GM19324 (cell line): ENCODE measurements at regions not wholly inside any gene's neighbourhood (a gene's known extent, or its start where the extent isn't known, plus 50 kb on each side); places are given as distances from the start of the nearest gene placed in this dataset.

Experiments used
- ATAC-seq: cut with Tn5 transposase; IDR thresholded peaks from one replicate; pipeline ENCODE4 v1.9.1; 2021; ENCODE audit warnings: mild to moderate bottlenecking, moderate library complexity; ENCODE audit not compliant: unreplicated experiment, low FRiP score

DNA sequence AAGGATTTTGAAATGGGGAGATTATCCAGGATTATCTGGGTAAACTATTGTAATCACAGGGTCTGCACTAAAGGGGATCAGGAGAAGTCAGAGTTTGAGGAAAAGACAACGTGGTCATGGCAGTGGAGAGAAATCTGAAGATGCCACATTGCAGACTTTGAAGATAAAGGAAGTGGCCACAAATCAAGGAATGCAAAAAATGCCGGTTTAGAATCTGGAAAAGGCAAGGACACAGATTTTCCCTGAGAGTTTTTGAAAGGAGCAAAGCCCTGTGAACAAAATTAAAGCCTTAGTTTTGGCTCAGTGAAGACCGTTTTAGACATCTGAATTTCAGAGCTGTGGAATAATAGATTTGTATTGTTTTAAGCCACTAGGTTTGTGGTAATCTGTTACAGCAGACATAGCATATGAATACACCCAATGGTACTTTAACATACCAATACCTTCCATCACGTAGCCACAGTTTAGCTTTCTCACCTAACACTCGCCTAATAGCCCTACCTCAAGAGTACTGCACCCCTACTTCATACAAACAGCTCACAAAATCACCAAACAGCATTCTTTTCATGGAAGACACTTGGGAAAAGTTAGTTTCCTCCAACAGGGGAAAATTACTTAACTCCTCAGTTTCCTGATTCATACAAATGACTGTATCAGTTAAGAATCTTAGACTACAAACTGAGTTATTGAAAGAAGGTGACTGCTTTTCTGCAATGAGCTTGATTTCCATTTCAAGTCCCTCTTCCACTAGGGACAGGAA is 446.5 kb downstream of the INHBA start:
- no peak for ATAC-seq

DNA sequence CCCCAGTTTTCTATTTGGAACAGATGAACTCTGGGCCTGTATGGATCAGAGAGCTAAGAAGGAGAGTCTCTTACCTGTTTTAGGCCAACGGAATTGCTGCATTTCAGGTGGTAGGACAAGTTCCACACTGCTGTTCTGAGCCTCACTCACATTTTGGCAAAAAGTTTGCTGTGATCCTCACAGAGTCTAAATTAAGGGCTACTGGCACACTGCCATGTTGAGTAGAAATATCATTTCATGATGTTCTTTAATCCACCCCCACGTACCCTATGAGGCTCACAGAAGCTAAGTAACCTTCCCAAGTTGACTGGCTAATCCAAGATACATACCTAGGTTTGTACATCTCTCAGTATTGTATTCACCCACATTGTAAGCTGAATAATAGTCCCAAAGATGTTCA is 447.2 kb downstream of the INHBA start:
- ATAC-seq = no peak

DNA sequence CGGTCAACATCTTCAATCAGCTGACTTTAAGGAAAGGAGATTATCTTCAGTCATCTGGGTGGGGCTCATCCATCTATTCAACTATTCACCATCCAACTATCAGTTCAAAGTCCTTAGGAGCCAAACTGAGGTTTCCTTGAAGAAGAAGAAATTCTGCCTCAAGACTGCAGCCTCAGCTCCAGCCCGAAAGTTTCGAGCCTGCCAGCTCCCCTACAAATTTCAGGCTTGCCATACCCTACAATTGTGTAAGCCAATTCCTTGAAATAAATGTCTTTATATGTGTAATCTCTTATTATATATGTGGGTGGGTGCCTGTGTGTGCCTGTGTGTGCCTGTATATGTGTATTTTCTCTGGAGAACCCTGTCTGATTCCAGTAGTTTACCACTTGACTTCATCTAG is 447.8 kb downstream of the INHBA start:
- ATAC-seq = no peak

DNA sequence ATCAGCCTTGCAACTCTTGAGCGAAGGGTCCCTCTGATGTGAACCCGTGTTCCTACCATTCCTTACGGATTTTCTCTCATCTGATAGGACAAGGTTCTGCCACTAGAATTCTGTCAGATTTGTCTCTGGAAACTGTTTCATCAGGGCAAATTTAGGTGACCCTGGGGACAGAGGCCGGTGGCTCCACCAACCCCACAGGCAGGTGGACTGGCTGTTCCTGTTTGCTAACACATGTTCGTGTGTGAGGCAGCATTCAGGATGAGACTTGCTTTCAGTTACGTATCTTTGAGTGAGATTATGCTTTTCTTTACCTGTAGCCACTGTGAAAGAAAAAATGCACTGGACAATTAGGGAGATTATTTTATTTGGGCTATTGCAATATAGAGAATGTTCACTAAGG is 449.9 kb downstream of the INHBA start:
- no peak for ATAC-seq

DNA sequence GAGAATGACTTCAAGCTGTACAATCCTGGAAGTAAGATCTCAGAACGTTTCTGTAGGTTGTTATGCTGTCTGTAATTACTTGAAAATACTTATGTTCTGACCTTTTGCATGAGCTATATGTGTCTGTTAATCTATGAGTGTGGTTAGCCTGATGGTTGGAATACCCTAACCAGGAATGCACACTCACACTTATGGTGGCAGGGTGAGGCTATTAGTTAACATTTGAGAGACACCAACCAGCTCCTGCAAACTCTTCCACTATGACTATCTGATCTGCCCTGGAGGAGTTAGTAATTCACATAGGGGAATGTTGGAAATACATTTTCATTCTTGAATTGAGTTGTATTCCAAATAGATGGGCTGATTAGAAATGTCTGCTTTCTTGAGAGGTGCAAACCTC is 450.3 kb downstream of the INHBA start:
- no peak for ATAC-seq

DNA sequence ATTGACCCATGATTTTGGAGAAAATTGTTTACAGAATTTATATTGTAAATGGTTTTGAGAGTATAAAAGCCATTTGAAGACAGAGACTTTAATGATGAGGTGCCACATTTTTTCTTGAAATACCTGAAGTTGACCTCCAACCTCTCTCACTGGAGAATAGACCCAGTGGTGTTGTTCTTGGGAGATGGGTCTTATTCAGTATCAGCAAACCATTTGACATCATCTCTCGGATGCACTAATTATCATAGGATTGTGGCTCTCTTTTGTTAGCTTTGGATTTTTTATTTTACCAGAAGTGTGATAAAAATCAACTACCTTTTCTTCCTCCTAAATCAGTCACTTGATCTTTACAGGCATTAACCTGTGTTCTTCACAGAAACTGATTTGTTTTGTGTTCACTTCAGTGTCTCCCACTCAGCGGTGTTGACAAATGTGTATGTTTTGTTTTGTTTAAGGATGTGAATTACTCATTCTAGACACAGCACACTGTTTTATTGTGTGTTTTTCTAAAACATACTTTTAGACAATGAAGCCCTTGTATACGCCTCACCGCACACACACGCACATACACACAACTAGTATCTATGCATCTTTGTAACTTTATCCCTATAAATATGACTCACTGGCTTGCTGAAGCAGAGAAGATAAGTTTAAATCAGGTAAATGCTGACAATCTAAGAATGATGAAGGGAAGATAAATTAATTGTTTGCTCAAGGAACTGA is 455.6 kb downstream of the INHBA start:
- no peak for ATAC-seq

DNA sequence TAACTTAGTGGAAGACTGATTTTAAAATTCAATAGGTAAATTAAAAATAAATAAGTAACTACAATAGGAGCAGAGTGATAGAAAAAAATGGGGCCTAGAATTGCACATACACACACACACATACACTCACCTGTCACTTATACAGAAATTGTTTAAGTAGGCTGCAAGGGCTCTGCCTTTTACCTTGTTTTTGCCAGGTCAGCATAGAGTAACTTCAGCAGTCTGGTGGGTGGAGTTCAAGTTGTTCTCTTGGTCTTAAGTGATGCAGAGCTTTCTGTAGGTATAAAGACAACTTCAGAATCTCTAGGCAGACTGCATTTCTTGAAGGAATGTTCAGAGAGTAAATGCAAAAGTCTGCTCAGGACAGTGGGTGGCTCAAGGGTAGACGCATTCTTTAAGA is 457.0 kb downstream of the INHBA start:
- ATAC-seq = no peak

DNA sequence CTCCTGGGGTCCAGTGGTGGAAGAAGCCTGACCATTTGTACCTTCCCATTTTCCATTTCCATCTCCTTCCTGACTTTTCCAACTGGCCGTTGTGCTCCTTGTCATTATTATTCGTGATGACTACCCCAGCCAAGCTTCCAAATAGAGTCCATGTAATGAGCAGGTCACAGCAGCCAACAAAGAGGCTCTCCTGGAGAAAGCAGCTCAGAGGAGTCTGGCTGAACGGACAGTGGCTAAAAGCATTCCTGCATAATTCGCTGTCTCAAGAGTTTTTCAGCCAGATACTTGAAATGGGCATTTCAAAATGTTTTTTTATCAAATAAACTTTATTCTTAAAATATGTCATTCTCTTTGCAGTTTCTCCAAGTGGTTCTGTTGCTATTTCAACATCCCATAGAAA is 458.6 kb downstream of the INHBA start:
- ATAC-seq = no peak

DNA sequence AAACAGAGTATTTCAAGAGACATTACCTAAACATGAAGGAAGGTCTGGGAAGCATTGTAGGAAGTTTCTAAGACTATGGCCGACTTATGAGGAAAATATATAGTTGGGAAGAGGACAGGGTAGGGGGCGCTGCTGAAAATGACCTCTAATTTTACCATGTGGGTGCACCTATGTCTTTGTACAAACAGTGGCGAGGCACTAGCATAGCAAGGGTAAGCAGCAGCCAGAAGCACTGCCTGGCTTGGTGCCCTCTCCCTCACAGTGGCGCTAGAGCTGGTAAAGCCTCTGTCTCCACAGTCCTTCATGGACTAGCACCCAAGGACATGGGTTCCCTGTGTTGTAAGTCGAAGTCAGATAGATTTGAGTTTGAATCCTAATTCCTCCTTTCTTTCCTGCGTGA is 461.2 kb downstream of the INHBA start:
- ATAC-seq = no peak

DNA sequence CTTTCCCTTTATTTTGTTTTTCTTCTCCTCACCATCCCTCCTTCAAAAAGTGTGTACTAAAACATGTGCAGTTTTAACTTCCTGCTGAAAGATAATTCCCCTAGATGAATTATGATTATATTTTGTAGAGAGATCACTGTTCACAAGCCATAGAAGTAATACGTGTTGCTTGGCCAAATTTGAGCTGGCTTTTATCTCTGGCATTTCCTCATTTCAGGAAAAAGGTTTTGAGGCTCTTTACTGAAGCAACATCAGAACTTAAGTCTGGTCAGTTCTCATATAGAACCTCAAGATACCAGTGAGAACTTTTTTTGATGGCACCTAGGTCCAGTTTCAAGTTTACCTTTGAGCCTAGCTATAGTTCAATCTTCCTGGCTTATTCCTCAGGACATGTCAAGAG is 463.3 kb downstream of the INHBA start:
- ATAC-seq = no peak

DNA sequence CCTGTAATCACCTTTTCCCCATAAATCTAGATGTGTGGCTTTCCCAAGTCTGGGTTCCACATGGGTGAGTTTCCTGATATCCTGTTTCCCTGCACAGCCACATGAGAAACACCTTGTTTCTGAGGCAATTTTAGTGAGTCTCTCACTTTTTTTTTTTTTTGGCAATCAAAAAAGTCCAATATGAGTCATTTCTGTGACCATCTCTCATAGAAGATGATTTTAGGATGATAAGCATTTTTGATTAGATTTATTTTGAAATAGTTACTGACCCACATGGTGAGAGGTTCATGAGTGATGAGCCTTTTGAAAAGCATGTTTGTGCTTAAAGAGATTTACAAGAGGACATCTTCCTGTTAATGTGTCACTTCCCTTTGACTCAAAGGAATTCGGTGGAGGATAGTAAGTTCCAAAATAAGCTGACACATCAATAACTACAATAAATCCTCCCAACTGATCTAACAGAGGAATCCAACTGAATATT is 464.0 kb downstream of the INHBA start:
- ATAC-seq = no peak

DNA sequence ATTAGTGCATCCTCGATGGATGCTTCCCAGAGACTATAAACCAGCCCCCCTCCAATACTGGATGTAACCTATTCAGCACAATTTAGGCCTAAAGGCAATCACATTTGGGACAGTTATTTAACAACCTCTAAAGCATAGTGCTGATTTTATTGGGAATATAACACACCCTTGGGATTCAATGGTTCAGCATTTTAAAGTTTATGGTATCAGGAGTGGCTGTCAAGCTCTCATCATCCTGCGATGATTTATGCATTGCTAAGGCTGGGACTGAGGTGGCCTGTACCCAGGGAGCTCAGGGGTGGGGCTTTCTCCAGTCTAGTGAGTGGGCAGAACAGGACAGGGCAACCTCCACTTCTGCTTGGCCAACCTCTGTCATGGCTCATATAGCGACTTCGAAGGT is 464.9 kb downstream of the INHBA start:
- ATAC-seq = no peak

DNA sequence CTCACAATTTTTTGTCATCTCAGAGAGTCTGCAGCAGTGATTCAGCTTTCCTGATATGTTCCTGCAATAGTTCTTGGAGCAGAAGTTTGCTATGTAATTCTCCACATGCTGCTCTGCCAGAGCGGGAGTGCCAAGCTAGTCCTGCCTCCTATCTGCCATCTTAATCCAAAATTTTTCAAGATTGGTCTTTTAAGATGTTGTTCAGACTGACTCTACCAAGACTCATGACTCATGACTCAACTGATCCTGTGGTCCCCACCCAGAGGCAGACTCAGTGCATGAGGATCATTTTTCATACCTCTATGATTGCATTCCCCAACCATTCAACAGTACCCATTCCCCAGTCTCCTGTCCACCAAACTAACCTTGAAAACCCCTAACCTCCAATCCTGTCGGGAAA is 470.8 kb downstream of the INHBA start:
- ATAC-seq = no peak

DNA sequence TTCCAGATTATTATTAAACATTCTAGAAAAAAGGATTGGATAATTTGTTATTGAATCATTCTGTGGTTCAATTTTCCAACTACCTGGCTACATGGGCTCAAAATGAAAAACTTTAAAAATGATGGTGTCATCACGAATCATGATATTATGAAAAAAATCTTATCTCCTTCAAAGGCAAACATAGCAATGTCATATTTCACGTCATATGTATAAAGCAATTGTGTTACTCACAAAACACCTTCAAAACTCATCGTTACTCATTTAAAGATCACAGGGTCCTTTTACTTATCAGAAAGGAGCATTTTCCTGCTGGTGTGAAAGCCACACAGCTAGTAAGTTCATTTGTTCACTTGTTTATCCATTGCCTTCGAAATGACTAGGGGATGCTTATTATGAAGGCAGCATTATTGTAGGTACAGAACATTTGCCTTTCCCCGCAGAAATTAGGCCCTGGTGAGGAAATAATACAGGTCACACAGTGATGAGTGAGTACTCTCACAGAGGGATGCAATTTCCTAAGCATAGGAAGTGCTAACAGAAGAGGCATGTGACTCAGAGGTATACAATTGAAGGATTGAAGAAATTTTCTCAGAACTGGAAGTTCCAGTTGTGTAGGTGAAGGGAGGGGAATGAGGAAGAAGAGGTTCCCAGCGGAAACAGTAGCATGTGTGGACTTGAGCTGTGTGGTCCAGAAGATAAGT is 478.7 kb downstream of the INHBA start:
- ATAC-seq = no peak

DNA sequence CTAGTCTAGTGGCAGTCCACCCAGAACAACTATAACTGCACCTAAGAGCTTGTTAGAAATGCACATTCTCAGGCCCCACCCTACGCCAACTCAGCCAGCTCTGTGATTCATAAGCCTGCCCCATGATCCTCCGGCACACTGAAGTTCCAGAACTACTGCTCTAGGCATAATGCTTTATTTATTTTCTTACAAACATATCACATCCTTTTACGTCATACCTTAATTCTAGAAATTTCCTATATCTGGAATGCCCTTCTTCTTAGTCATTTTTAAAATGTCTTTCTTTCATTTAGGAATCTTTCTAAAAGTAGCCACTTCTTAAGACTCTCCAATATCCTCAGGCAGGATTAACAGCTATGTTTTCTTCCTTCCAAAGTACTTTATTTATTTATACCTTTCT is 480.1 kb downstream of the INHBA start:
- ATAC-seq = no peak

DNA sequence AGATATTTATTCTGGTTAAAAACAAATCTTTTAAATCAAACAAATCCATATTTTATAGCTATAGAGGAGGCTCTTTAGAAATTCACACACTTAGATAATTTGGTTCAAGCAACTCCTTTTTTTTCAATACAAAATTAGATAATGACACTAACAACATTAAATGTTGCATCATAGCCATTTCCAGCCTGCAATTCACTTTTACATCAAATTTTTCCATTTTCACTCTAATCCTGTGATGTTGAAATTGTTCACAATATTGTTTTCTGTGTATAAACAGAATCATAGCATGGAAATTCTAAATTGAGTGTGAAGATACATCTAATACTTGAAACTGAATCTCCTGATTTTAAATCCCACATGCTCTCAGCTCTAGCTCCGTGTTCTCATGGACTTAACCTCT is 482.6 kb downstream of the INHBA start:
- ATAC-seq = no peak

DNA sequence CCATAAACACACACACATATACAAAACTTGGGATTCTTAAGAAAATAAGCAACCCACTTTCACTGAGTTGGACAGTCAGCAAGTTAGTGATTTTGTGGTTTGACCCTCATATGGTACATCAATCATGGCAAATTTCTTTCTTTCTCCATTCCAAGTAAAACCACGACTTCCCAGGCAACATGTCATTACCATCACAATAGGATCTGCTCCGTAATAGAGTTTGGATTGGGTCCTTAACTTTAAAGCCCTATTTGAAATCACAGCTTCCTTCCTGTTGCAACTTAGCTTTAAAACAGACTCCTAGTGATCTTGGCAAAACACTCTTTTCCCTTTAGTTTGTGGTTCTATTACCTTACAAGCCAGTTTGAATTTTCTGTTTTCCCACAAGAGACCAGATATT is 483.6 kb downstream of the INHBA start:
- no peak for ATAC-seq

DNA sequence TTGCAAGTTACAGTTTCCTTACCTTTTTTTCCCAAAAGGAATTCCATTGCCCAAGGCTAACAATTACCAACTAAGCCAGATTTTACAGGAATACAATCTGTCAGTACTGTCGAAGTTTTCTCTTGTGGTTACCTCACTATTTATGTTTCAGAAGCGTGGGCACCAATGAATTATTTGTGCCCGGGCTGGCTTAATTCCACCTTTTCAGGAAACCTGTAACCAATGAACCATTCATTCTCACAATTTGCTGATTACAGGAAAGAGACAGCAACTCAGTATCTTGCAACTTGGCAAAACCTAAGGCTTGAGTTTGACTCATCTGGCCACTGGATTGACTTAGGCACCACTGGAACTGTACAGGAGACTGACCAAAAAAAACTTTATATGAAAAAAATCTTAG is 485.6 kb downstream of the INHBA start:
- ATAC-seq = no peak

DNA sequence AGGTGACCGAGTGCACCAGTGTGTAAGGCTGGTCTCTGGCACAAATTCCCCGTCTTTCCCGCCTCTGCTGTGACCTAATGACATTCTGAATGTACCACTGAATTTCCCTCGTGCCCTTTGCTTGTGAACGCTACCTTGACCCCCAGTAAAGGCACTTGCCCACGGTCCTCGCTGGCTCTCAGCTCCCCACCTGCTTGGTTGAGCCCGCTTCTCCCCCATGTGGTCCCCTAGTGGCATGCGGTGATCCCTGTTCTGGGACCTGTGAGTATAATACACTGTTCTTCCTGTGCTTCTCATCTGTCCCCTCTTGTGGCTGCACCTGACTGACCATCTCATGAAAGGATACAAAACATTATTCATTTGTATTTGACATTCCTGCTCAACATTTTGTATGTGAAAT is 495.7 kb downstream of the INHBA start:
- ATAC-seq = peak; percentile 60

DNA sequence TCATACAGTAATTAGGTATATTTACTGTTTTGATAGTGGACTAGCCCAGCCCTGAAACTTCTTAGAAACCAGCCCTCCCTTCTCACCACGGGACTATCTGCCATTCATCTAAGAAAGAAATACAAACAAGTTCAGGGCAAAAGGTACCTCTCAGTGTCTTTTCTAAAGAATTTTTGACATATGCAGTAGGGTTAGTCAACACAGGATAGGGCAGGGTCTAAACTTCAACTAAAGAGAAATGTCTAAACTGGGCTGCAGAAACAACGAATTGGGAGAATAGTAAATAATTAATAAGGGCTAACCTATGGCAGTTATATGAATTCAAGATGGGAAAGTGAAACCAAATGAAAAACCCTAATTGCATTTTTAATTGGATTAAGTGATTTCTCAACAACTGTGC is 496.6 kb downstream of the INHBA start:
- no peak for ATAC-seq

DNA sequence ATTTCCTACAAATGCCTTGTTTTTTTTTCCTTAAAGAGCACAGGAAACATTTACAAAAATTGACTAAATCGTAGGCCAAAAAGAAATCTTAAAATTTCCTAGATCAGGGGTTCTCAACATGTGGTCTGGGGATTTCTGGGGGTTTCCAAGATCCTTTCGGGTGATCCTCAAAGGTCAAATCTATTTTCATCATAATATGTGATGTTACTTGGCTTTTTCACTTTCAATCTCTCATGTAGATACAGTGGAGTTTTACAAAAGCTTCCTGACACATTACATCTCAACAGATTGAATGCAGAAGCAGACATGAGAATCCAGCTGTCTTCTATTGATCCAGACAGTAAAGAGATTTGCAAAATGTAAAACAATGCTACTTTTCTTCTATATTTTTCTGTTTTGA is 497.3 kb downstream of the INHBA start:
- no peak for ATAC-seq

DNA sequence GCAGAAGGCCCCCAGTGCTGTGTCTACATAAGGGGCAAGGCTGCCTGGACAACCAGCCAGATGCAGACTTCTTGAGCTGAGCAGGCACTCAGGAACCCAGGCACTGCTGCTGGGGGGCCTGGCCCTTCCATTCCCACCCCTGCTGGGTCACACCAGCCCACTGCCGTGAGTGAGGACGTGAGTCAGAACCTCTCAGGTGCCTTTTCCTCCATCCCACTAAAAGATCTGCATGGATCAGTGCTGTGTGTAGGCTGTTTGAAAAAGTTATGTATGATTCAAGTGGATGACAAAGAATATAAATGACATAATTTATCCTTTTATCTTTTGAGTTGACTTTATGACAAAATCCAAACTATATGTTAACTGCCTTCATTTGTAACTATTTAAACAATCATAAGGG is 499.3 kb downstream of the INHBA start:
- no peak for ATAC-seq
